GM12878 (cell line): ENCODE measurements at regions not wholly inside any gene's neighbourhood (a gene's known extent, or its start where the extent isn't known, plus 50 kb on each side); places are given as distances from the start of the nearest gene placed in this dataset.
A peak's percentile ranks its signal among the peaks of the same experiment; 100 is the strongest.

Experiments
- ATF7 ChIP-seq: fragments of 450-650 bp; IDR thresholded peaks from 2 replicates; pipeline ENCODE4 v1.6.1; 2016; ENCODE audit warnings: low read depth, mild to moderate bottlenecking
- BRCA1 ChIP-seq: IDR thresholded peaks from 2 replicates; pipeline ENCODE4 v1.6.1; 2011; ENCODE audit warnings: low read depth, low read length, improper control_type of control experiment
- GABPA ChIP-seq: IDR thresholded peaks from 2 replicates; pipeline ENCODE4 v1.6.1; 2014; ENCODE audit warnings: antibody characterized with exemption, low read depth, mild to moderate bottlenecking, inconsistent platforms
- HDAC2 ChIP-seq: fragments of 200-600 bp; sonication (generic); IDR thresholded peaks from 2 replicates; pipeline ENCODE4 v1.6.1; 2017
- HDAC6 ChIP-seq: fragments of 200-600 bp; sonication (generic); IDR thresholded peaks from one replicate; pipeline ENCODE4 v1.8.0; 2017; ENCODE audit warnings: antibody characterized with exemption; ENCODE audit not compliant: unreplicated experiment
- IRF3 ChIP-seq: fragments of 450-650 bp; IDR thresholded peaks from 2 replicates; pipeline ENCODE4 v1.6.1; 2014; ENCODE audit warnings: mild to moderate bottlenecking
- IRF5 ChIP-seq: fragments of 450-650 bp; IDR thresholded peaks from 2 replicates; pipeline ENCODE4 v1.6.1; 2017; ENCODE audit warnings: borderline replicate concordance
- NKRF ChIP-seq: fragments of 450-650 bp; conservative IDR thresholded peaks from 2 replicates; pipeline ENCODE4 v1.6.1; 2017; ENCODE audit warnings: mild to moderate bottlenecking, moderate library complexity
- RBBP5 ChIP-seq: fragments of 200-600 bp; sonication (generic); conservative IDR thresholded peaks from 2 replicates; pipeline ENCODE4 v1.6.1; 2016
- SIX5 ChIP-seq: IDR thresholded peaks from 2 replicates; pipeline ENCODE4 v1.6.1; 2011; ENCODE audit warnings: mild to moderate bottlenecking, low read depth, low read length, moderate library complexity; ENCODE audit not compliant: severe bottlenecking
- SMC3 ChIP-seq: IDR thresholded peaks from 2 replicates; pipeline ENCODE4 v1.6.1; 2011; ENCODE audit warnings: low read length, improper control_type of control experiment, borderline replicate concordance
- STAT3 ChIP-seq: IDR thresholded peaks from 2 replicates; pipeline ENCODE4 v1.6.1; 2011; ENCODE audit warnings: low read depth, low read length, improper control_type of control experiment
- USF2 ChIP-seq: IDR thresholded peaks from 2 replicates; pipeline ENCODE4 v1.6.1; 2011; ENCODE audit warnings: low read depth, low read length, improper control_type of control experiment, borderline replicate concordance
- YBX1 ChIP-seq: fragments of 450-650 bp; IDR thresholded peaks from 2 replicates; pipeline ENCODE4 v1.6.1; 2016; ENCODE audit warnings: antibody characterized with exemption
- ZBTB40 ChIP-seq: fragments of 450-650 bp; IDR thresholded peaks from 2 replicates; pipeline ENCODE4 v1.6.1; 2016; ENCODE audit warnings: mild to moderate bottlenecking, moderate library complexity, borderline replicate concordance
- ZSCAN29 ChIP-seq: fragments of 450-650 bp; IDR thresholded peaks from 2 replicates; pipeline ENCODE4 v1.6.1; 2017; ENCODE audit warnings: mild to moderate bottlenecking, moderate library complexity
- TF ChIP-seq, protein P1 (sequence below): fragments of 450-650 bp; IDR thresholded peaks from 2 replicates; pipeline ENCODE4 v1.6.1; 2018; ENCODE audit warnings: mild to moderate bottlenecking, low read depth, moderate library complexity; ENCODE audit not compliant: partially characterized antibody

- peak; percentile 40; the same call in 1 of the 2 replicates for TF ChIP-seq NKRF
- TF ChIP-seq ATF7: peak; percentile 64; the same call in 1 of the 2 replicates
- TF ChIP-seq HDAC6: no peak
- TF ChIP-seq HDAC2: no peak
- no peak; the same call in 1 of the 2 replicates for TF ChIP-seq BRCA1
- TF ChIP-seq IRF3: no peak
- TF ChIP-seq YBX1: no peak
- TF ChIP-seq GABPA: peak; percentile 15; the same call in 1 of the 2 replicates
- TF ChIP-seq STAT3: peak; percentile 81; the same call in 1 of the 2 replicates
- no peak for TF ChIP-seq IRF5
- TF ChIP-seq SIX5: no peak
- TF ChIP-seq RBBP5: no peak
- TF ChIP-seq ZBTB40: no peak
- TF ChIP-seq USF2: no peak
- TF ChIP-seq SMC3: no peak; the same call in 1 of the 2 replicates
- TF ChIP-seq ZSCAN29: no peak
- TF ChIP-seq, protein P1, sequence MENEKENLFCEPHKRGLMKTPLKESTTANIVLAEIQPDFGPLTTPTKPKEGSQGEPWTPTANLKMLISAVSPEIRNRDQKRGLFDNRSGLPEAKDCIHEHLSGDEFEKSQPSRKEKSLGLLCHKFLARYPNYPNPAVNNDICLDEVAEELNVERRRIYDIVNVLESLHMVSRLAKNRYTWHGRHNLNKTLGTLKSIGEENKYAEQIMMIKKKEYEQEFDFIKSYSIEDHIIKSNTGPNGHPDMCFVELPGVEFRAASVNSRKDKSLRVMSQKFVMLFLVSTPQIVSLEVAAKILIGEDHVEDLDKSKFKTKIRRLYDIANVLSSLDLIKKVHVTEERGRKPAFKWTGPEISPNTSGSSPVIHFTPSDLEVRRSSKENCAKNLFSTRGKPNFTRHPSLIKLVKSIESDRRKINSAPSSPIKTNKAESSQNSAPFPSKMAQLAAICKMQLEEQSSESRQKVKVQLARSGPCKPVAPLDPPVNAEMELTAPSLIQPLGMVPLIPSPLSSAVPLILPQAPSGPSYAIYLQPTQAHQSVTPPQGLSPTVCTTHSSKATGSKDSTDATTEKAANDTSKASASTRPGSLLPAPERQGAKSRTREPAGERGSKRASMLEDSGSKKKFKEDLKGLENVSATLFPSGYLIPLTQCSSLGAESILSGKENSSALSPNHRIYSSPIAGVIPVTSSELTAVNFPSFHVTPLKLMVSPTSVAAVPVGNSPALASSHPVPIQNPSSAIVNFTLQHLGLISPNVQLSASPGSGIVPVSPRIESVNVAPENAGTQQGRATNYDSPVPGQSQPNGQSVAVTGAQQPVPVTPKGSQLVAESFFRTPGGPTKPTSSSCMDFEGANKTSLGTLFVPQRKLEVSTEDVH: no peak
These were observed 69.0 kb upstream of the UST start (continued) for GRCh38 chr6:148677594-148678476.
